ENCODE measurements at regions not wholly inside any gene's neighbourhood (a gene's known extent, or its start where the extent isn't known, plus 50 kb on each side); places are given as distances from the start of the nearest gene placed in this dataset.

DNA sequence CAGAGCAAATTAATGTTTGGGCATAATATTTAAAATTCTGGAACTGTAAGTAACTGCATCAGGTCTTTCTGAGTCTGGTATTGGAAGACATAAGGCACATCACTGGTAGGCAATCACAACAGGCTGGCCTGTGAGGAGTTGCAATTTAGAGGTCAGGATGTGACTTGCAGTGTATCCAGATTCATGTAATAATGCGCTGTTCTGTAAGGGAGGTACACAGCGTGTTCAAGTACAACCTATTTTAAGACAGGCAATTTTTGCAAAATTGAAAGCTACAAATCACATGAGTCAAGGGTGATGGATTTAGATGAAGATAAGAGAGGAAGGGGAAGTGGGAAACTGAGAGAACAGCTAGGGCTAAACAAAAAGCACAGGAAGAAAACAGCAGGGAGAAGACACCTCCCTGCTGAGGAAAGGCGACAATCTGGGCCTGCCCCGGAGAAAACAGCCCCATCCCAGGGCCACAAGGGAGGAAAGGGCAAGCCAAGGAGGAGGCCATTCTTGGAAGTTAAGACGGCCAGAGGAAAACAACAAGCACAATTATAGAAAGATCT is 138.1 kb downstream of the LACC1 start:
- no peak overlapping the region for H3K27ac ChIP-seq (ENCODE audit: low read depth in 2 of 2, low read length in 2 of 2)

DNA sequence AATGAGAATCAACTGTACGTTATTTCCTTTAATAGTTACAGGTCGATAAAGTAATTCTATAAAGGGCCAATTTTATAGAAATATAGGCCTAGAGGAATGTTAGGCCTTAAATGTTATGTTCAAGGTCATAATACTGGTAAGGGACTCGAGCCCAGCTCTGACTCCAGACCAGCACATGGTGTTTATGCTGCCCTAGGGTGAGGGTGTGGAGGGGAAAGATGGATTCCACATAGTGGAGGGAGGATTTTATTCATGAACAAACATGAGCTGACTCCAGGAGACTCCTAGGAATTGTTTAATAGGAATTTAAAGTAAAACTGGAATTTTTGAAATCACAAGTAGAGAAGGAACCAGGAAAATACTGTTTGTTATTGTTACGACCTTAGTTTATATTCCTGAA is 139.9 kb downstream of the LACC1 start:
- no peak overlapping the region for H3K27ac ChIP-seq (ENCODE audit: low read depth in 2 of 2, low read length in 2 of 2)
- no peaks in the 10 kb centered on the region for H3K9me3 ChIP-seq (ENCODE audit: control insufficient read depth in 2 of 2, low read length in 2 of 2)
- H3K36me3 ChIP-seq (ENCODE audit: control insufficient read depth in 2 of 2, insufficient read depth in 2 of 2, low read length in 2 of 2): no peaks in the 10 kb centered on the region
- no peaks in the 10 kb centered on the region for H3K4me1 ChIP-seq (ENCODE audit: control insufficient read depth in 2 of 2, insufficient read depth in 2 of 2, low read length in 2 of 2)
- H3K9ac ChIP-seq (ENCODE audit: low read depth in 1 of 2, low read length in 2 of 2): no peak overlapping the region
- no peak overlapping the region for H3K4me3 ChIP-seq (ENCODE audit: low read length in 2 of 2)
- no peaks in the 10 kb centered on the region for H3K27me3 ChIP-seq (ENCODE audit: control insufficient read depth in 2 of 2, insufficient read depth in 2 of 2, low read length in 2 of 2)

More for the DNA sequence above, 138.1 kb downstream of the LACC1 start:
- Histone ChIP-seq H3K4me1 (ENCODE audit: control insufficient read depth in 2 of 2, insufficient read depth in 2 of 2, low read length in 2 of 2) (no peaks in the 10 kb centered on the region), H3K9me3 (ENCODE audit: control insufficient read depth in 2 of 2, low read length in 2 of 2) (no peaks in the 10 kb centered on the region), H3K36me3 (ENCODE audit: control insufficient read depth in 2 of 2, insufficient read depth in 2 of 2, low read length in 2 of 2) (no peaks in the 10 kb centered on the region), H3K27me3 (ENCODE audit: control insufficient read depth in 2 of 2, insufficient read depth in 2 of 2, low read length in 2 of 2) (no peaks in the 10 kb centered on the region), H3K4me3 (ENCODE audit: low read length in 2 of 2) (no peak overlapping the region), H3K9ac (ENCODE audit: low read depth in 1 of 2, low read length in 2 of 2) (no peak overlapping the region)

- no peaks in the 10 kb centered on the region for H3K27me3 ChIP-seq (ENCODE audit: control insufficient read depth in 2 of 2, insufficient read depth in 2 of 2, low read length in 2 of 2)
- no peak overlapping the region for H3K9ac ChIP-seq (ENCODE audit: low read depth in 1 of 2, low read length in 2 of 2)
- H3K27ac ChIP-seq (ENCODE audit: low read depth in 2 of 2, low read length in 2 of 2): no peak overlapping the region
- no peaks in the 10 kb centered on the region for H3K36me3 ChIP-seq (ENCODE audit: control insufficient read depth in 2 of 2, insufficient read depth in 2 of 2, low read length in 2 of 2)
- no peaks in the 10 kb centered on the region for H3K9me3 ChIP-seq (ENCODE audit: control insufficient read depth in 2 of 2, low read length in 2 of 2)
- H3K4me1 ChIP-seq (ENCODE audit: control insufficient read depth in 2 of 2, insufficient read depth in 2 of 2, low read length in 2 of 2): no peaks in the 10 kb centered on the region
- no peak overlapping the region for H3K4me3 ChIP-seq (ENCODE audit: low read length in 2 of 2)
Measured at GRCh38 chr13:44021422-44021821, 141.7 kb downstream of the LACC1 start.

DNA sequence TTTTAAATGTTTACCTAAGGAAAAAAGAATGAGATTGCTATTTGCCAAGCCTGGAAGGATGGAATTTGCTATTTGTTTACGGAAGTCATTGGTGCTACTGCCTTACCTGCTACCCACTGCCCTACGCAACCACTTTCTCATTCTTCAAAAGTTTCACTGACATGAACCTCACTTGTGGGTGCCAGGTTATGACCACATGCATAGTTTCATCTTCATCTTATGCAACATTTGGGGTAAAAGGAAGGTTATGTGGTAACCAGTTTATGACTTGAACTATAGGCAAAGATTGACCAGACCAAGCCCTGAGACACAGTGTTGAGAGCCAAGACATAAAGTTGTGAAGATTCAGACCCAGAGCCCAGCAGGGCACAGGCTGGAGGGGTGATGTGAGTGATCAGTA is 142.5 kb downstream of the LACC1 start:
- Histone ChIP-seq H3K4me3 (ENCODE audit: low read length in 2 of 2) (no peak overlapping the region), H3K27ac (ENCODE audit: low read depth in 2 of 2, low read length in 2 of 2) (no peak overlapping the region), H3K9me3 (ENCODE audit: control insufficient read depth in 2 of 2, low read length in 2 of 2) (no peaks in the 10 kb centered on the region), H3K4me1 (ENCODE audit: control insufficient read depth in 2 of 2, insufficient read depth in 2 of 2, low read length in 2 of 2) (no peaks in the 10 kb centered on the region), H3K36me3 (ENCODE audit: control insufficient read depth in 2 of 2, insufficient read depth in 2 of 2, low read length in 2 of 2) (no peaks in the 10 kb centered on the region), H3K9ac (ENCODE audit: low read depth in 1 of 2, low read length in 2 of 2) (no peak overlapping the region), H3K27me3 (ENCODE audit: control insufficient read depth in 2 of 2, insufficient read depth in 2 of 2, low read length in 2 of 2) (no peaks in the 10 kb centered on the region)

DNA sequence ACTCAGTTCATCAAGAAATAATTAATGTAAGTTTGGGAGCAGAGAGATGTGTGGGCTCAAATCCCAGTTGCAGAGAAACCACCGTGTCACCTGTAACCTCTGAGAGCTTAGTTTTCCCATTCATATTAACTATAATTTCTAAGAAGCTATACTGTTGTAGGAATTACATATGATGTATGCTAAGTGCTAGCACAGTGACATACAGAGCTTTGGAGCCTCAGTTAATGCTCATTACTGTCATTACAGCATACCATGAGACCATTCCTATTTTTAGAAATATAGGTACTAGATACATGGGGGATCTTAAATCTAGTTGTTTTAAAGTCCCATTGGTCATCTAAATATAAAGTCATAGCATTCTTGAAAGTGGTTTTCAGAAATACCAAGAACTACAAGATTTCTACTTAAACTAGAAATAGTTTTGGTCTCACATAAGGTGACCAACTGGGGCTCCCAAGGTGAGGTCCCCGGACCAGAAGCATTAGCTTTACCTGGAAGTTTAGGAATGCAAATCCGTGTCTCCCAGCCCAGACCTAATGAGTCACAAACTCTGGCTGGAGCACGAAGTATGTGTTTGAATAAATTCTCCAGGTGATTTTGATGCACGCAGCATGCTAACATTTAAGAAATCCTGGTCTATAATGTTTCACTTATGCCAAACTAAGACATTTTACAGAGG is 144.6 kb downstream of the LACC1 start:
- H3K27ac ChIP-seq (ENCODE audit: low read depth in 2 of 2, low read length in 2 of 2): no peak overlapping the region
- no peaks in the 10 kb centered on the region for H3K27me3 ChIP-seq (ENCODE audit: control insufficient read depth in 2 of 2, insufficient read depth in 2 of 2, low read length in 2 of 2)
- H3K4me1 ChIP-seq (ENCODE audit: control insufficient read depth in 2 of 2, insufficient read depth in 2 of 2, low read length in 2 of 2): no peaks in the 10 kb centered on the region
- no peaks in the 10 kb centered on the region for H3K36me3 ChIP-seq (ENCODE audit: control insufficient read depth in 2 of 2, insufficient read depth in 2 of 2, low read length in 2 of 2)
- no peak overlapping the region for H3K9ac ChIP-seq (ENCODE audit: low read depth in 1 of 2, low read length in 2 of 2)
- no peaks in the 10 kb centered on the region for H3K9me3 ChIP-seq (ENCODE audit: control insufficient read depth in 2 of 2, low read length in 2 of 2)
- no peak overlapping the region for H3K4me3 ChIP-seq (ENCODE audit: low read length in 2 of 2)

- H3K9me3 ChIP-seq (ENCODE audit: control insufficient read depth in 2 of 2, low read length in 2 of 2): no peaks in the 10 kb centered on the region
- H3K36me3 ChIP-seq (ENCODE audit: control insufficient read depth in 2 of 2, insufficient read depth in 2 of 2, low read length in 2 of 2): no peaks in the 10 kb centered on the region
- H3K27ac ChIP-seq (ENCODE audit: low read depth in 2 of 2, low read length in 2 of 2): no peak overlapping the region
Measured at GRCh38 chr13:44024846-44025195, 145.1 kb downstream of the LACC1 start.

GRCh38 chr13:44026194-44026593 is 146.5 kb downstream of the LACC1 start:
- no peak overlapping the region for H3K27ac ChIP-seq (ENCODE audit: low read depth in 2 of 2, low read length in 2 of 2)
- no peaks in the 10 kb centered on the region for H3K27me3 ChIP-seq (ENCODE audit: control insufficient read depth in 2 of 2, insufficient read depth in 2 of 2, low read length in 2 of 2)
- H3K4me1 ChIP-seq (ENCODE audit: control insufficient read depth in 2 of 2, insufficient read depth in 2 of 2, low read length in 2 of 2): no peaks in the 10 kb centered on the region
- H3K4me3 ChIP-seq (ENCODE audit: low read length in 2 of 2): no peak overlapping the region
- H3K9me3 ChIP-seq (ENCODE audit: control insufficient read depth in 2 of 2, low read length in 2 of 2): no peaks in the 10 kb centered on the region
- no peak overlapping the region for H3K9ac ChIP-seq (ENCODE audit: low read depth in 1 of 2, low read length in 2 of 2)
- H3K36me3 ChIP-seq (ENCODE audit: control insufficient read depth in 2 of 2, insufficient read depth in 2 of 2, low read length in 2 of 2): no peaks in the 10 kb centered on the region

More at GRCh38 chr13:44024846-44025195, 145.1 kb downstream of the LACC1 start:
- Histone ChIP-seq H3K4me3 (ENCODE audit: low read length in 2 of 2) (no peak overlapping the region), H3K4me1 (ENCODE audit: control insufficient read depth in 2 of 2, insufficient read depth in 2 of 2, low read length in 2 of 2) (no peaks in the 10 kb centered on the region), H3K9ac (ENCODE audit: low read depth in 1 of 2, low read length in 2 of 2) (no peak overlapping the region), H3K27me3 (ENCODE audit: control insufficient read depth in 2 of 2, insufficient read depth in 2 of 2, low read length in 2 of 2) (no peaks in the 10 kb centered on the region)

DNA sequence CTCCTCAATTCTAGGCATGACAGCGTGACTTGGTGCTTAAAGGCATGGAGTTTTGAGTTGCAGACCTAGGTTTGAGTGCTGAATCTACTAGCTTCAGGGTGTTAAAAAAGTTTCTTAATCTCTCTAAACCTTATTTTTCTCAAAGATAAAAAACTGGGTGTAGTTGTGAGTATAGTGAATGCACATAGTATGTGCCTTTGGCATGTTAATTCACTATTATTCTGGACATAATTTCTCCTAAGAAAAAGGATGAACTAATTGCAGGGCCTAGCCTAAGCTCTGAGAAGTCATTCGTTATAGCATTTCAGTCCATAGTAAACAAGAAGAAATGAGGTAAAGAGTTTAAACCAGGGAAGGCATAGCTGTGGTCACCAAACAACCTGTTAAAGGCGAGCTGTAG is 149.0 kb downstream of the LACC1 start:
- Histone ChIP-seq H3K36me3 (ENCODE audit: control insufficient read depth in 2 of 2, insufficient read depth in 2 of 2, low read length in 2 of 2) (no peaks in the 10 kb centered on the region), H3K9ac (ENCODE audit: low read depth in 1 of 2, low read length in 2 of 2) (no peak overlapping the region), H3K9me3 (ENCODE audit: control insufficient read depth in 2 of 2, low read length in 2 of 2) (no peaks in the 10 kb centered on the region), H3K27me3 (ENCODE audit: control insufficient read depth in 2 of 2, insufficient read depth in 2 of 2, low read length in 2 of 2) (no peaks in the 10 kb centered on the region), H3K4me3 (ENCODE audit: low read length in 2 of 2) (no peak overlapping the region), H3K4me1 (ENCODE audit: control insufficient read depth in 2 of 2, insufficient read depth in 2 of 2, low read length in 2 of 2) (no peaks in the 10 kb centered on the region), H3K27ac (ENCODE audit: low read depth in 2 of 2, low read length in 2 of 2) (no peak overlapping the region)

- Histone ChIP-seq H3K27ac (ENCODE audit: low read depth in 2 of 2, low read length in 2 of 2) (no peak overlapping the region), H3K36me3 (ENCODE audit: control insufficient read depth in 2 of 2, insufficient read depth in 2 of 2, low read length in 2 of 2) (no peaks in the 10 kb centered on the region), H3K9me3 (ENCODE audit: control insufficient read depth in 2 of 2, low read length in 2 of 2) (no peaks in the 10 kb centered on the region), H3K4me1 (ENCODE audit: control insufficient read depth in 2 of 2, insufficient read depth in 2 of 2, low read length in 2 of 2) (no peaks in the 10 kb centered on the region), H3K9ac (ENCODE audit: low read depth in 1 of 2, low read length in 2 of 2) (no peak overlapping the region), H3K27me3 (ENCODE audit: control insufficient read depth in 2 of 2, insufficient read depth in 2 of 2, low read length in 2 of 2) (no peaks in the 10 kb centered on the region), H3K4me3 (ENCODE audit: low read length in 2 of 2) (no peak overlapping the region)
Measured at GRCh38 chr13:44030615-44031014, 150.9 kb downstream of the LACC1 start.

DNA sequence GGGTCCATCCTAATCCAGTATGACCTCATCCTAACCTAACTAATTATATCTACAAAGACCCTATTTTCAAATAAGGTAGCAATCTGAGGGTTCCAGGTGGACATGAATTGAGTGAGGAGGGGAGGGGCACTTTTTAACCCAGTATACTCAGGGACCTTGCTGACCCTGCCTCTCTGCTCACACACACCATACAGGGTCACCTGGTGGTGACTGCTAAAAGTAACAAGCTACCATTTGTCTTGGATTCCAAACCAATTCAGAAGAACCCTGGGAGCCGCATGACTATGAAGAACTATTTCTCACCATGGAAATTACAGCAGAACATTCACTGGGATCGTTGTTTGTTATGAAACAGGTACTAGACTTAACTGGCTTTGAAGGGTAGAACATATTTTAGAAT is 151.9 kb downstream of the LACC1 start:
- H3K9ac ChIP-seq (ENCODE audit: low read depth in 1 of 2, low read length in 2 of 2): no peak overlapping the region
- H3K4me3 ChIP-seq (ENCODE audit: low read length in 2 of 2): no peak overlapping the region
- no peaks in the 10 kb centered on the region for H3K4me1 ChIP-seq (ENCODE audit: control insufficient read depth in 2 of 2, insufficient read depth in 2 of 2, low read length in 2 of 2)
- no peaks in the 10 kb centered on the region for H3K36me3 ChIP-seq (ENCODE audit: control insufficient read depth in 2 of 2, insufficient read depth in 2 of 2, low read length in 2 of 2)
- no peaks in the 10 kb centered on the region for H3K9me3 ChIP-seq (ENCODE audit: control insufficient read depth in 2 of 2, low read length in 2 of 2)
- no peaks in the 10 kb centered on the region for H3K27me3 ChIP-seq (ENCODE audit: control insufficient read depth in 2 of 2, insufficient read depth in 2 of 2, low read length in 2 of 2)
- H3K27ac ChIP-seq (ENCODE audit: low read depth in 2 of 2, low read length in 2 of 2): no peak overlapping the region
